CD4-positive, alpha-beta T cell treated with Interleukin-2 at 100 ng/mL for 4 hours (primary cell): ENCODE measurements at regions not wholly inside any gene's neighbourhood (a gene's known extent, or its start where the extent isn't known, plus 50 kb on each side); places are given as distances from the start of the nearest gene placed in this dataset.
"Not testable (repeated sequence)": the region's sequence is repeated elsewhere in the genome, so short reads cannot be mapped to it uniquely, and the experiment has no call there.

ENCODE experiments used
- DNase-seq: peaks from one replicate; pipeline ENCODE4 v3.0.0-alpha.2; 2020; ENCODE audit warnings: low spot score

DNA sequence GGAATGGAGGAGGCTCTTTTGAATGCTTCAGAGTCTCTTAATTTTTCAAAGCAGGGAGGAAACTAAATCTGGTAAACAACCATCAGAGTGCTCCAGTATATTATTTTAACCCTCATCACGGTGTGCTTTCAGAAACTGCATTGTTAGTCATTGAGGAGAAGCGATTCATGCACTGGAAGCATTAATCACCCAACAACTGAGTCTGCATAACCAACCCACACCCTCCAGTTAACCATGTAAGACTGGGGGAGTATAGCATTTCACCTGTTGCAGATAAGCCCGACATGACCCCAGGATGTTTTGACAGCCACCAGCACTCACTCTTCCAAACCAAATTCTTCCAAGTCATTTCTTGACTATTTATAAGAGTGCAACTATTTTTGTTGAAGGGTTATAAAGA, 257.6 kb downstream of the GATA3 start:
- no peak for DNase-seq

DNA sequence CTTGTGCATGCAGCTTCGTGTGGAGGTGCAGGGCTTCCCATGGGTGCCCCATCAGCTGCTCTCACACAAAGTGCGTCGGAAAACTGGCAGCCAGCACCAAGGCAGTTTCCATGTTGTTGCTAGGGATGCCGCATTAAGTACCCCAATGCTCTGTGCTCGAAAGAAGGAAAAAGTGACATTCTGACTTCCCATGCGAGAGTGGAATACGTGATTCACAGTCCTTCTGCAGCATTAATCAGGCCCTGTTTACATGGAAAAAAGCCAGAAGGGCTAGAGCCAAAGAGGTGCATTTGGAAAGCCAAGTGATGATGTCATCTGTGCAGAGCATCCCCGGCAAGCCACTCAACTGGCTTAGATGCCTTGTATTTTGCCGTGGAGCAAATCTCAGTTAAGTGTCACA, 258.3 kb downstream of the GATA3 start:
- no peak for DNase-seq

DNA sequence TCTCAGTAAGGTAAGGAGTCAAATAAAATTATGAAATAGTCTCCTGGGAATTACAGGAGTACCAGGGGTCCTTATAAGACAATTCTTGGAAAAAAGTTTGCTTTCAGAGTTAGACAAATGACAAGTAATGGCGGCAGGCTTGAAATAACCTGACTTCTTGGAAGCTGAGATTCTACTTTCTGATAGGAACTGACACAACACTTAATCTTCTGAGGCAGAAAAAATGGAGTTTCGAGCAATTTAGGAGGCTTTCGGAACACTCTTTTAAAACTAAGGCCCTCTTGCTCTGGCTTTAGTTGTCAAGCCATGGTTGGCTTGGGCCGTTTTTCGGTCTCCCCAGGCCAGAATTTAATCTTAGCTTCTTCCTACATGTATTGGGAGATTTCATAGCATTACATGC, 260.0 kb downstream of the GATA3 start:
- DNase-seq: no peak

DNA sequence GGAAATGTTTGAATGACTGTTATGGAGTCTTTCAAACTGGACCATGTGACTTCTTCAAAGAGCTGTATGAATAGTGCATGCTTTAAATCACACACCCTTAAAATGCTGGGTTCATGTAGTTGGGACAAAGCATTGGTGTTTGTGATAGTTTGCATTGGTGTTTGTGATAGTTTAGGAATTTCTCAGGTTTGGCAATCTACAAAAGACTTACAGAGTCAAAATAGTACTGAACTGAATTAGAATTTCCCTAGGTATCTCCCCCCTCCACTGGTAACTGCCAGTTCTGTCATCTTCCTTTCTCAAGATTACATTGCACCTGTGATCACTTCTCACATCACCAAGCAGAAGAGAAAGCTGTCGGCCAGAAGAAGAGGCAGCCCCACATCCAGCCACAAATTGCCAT, 261.1 kb downstream of the GATA3 start:
- no peak for DNase-seq

DNA sequence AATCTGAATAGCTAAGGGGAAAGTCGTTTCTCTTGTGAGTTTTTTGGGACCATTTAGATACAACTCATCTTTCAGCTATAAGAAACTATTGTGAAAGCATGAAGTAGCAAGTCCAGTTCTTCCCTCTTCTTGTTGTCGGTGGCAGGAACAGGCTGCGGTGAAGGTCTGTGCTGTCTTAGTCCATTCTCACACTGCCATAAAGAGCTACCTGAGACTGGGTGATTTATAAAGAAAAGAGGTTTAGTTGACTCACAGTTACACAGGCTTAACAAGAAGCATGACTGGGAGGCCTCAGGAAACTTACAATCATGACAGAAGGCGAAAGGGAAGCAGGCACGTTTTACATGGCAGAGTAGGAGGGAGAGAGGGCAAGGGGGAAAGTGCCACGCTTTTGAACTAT, 261.8 kb downstream of the GATA3 start:
- DNase-seq: no peak

DNA sequence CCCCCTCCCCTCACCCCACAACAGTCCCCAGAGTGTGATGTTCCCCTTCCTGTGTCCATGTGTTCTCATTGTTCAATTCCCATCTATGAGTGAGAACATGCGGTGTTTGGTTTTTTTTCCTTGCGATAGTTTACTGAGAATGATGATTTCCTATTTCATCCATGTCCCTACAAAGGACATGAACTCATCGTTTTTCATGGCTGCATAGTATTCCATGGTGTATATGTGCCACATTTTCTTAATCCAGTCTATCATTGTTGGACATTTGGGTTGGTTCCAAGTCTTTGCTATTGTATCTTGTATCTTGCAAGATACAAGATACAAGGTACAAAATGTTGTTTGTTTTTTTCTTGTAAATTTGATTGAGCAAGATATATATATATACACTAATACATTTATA, 263.9 kb downstream of the GATA3 start:
- DNase-seq: not testable (repeated sequence)

DNA sequence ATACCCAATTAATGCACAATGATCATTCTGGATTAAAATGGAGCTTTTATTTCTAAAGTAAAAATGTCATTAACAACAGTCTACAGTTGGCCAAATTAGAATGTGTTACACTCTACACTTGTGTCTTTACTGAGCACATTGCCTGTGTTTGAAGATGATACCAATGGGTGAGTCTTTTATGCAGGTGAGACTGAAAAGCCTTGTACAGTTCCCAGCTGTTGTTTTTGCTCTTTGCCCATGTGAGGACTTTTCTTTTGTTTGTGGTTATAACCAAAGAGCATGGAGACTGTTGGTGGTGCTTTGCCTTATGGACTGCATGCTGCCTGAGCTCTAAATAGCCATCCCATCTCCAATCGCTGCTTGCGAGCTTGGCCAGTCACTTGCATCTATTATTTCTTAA, 264.5 kb downstream of the GATA3 start:
- DNase-seq: no peak

DNA sequence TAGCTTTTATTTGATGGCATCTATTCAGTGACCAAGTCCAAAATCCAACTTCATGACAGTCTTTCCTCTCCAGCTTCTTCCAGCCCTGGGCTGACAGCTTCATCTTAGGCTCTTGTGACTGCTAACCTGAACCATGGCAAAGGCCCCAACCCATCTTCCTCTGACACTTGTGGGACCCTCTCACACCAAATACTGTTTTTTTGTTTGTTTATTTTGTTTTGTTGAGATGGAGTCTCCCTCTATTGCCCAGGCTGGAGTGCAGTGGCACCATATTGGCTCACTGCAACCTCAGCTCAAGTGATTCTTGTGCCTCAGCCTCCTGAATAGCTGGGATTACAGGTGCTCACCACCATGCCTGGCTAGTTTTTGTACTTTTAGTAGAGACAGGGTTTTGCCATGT, 265.2 kb downstream of the GATA3 start:
- no peak for DNase-seq

DNA sequence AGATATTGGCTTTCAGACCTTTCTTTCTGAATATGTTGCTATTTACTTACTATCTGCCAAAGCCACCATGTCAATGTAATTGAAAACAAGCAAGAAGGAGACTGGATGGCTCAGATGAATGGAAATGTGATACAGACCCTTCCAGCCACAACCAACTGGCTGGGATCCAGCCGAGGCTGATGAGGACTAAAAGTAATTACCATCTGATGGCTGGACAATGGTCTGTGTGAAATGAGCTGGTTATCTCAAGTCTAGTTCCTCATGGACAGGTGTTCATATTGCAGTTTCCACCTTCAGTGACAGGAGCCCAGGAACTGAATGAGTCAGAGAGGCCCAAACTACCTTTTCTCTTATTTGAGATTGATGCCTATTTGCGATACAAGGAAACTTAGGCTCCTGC, 267.5 kb downstream of the GATA3 start:
- DNase-seq: no peak

DNA sequence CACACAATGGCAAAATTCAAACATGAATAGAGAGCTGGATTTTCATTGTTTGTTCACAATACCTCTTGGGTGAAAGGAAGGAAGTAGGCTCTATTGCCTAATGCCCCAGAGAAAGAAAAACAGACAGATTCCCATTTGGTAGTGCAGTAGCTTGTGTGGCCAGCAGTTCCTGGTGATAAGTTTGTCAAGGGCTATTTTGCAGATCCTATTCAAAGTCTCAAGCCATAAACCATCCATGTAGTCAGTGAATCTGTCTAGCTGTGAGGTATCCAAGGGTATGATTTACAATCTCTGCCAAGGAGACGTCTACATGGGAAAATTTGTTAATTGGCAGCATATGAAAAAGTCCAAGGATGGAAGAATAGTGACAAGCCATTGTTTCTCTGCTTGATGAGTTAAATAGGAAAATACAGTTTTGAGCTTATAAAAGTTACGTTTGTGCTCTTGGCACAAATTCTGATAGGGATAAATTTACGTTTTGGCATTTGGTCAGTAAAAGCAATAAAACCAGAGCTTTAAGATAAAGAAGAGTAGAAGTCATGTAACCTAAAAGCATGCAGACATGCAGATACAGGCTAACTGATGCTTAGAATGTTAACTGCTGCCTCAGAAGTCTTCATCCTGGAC, 269.1 kb downstream of the GATA3 start:
- no peak for DNase-seq

DNA sequence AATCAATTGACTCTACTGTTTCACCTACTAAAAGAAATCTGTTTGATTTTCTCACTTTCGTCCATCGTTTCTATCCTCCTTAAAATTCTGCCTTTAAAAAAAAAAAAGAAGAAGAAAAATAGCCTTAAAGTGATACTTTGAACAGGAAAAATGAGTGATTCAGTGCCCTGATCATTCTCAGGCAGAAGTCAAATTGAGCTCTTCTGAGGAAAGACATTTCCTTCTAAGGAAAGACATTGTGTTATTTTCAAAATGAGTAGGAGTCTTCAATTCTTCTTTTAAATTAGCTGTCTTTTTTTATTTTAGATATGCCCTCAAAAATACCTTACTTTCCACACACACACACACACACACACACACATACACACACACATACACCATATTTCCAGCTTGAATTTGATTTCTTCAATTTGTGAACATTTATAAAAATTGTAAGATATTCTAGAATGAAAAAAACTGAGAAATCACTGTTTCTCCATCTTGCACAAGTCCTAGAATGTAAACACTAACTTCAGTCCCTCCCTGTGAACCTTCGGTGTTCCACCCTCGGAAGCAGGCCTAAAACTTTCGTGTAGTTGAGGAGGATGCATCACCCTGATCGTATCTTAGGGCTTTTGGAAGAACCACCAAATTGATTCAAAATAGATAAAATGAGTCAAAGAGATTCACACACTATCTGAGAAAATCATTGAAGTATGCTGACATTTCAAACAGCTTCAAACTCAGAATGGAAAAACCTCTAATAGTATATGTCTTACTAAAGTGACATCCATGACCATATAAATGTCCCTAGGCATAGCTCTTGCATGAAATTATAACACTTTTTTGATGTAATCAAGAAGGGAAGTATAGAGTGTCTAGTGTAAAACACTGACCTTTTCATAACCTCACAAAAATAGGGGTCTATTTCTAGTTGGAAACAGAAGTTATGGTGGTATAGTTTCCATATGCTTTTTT, 270.8 kb downstream of the GATA3 start:
- DNase-seq: peak; percentile 42

DNA sequence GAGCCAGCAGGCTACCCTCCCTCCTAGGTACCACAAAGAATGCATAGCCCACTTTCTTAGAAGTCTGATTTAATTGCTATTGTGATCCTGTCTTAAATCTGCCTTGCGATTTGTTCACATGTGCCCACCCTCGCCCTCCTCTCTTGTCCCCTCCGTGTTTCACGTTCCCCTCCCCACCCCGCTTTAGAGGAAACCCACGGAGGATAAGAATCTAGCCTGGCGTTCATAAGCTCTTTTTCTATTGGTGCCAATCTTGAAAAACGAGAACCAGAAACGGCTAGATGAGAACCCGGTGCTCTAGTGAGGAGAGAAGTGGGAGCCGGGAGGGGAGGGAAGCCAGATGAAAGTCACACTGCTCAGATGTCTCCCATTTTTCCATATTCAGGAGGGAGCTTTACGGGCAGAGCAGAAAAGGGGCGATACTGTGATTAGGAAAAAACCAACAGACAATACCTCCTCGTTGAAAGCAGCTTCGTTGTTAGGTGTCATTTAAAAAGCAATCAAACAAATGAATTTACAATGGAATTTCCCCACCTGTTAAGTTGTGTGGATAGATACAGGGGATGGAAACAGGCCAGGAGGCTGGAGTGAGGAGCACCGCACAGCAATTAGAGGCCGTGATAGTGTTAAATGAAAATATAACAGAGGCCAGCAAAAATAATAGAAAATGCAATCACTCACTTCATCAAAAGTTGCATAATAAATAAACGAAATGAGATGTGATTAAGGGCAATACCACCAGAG, 272.1 kb downstream of the GATA3 start:
- peak; percentile 16 for DNase-seq

DNA sequence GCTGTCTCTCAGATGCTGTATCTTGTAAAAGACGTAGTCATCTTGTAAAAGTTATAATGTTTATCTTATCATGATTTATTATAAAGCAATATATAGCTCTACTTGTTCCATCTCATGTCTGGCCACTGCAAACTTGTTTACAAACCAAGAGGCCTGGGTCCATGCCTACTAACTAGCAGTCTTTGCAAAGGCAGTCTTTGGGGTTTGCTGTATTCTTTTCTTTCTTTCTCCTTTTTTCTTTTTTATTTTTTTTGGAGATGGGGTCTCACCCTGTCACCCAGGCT, 272.6 kb downstream of the GATA3 start:
- no peak for DNase-seq

DNA sequence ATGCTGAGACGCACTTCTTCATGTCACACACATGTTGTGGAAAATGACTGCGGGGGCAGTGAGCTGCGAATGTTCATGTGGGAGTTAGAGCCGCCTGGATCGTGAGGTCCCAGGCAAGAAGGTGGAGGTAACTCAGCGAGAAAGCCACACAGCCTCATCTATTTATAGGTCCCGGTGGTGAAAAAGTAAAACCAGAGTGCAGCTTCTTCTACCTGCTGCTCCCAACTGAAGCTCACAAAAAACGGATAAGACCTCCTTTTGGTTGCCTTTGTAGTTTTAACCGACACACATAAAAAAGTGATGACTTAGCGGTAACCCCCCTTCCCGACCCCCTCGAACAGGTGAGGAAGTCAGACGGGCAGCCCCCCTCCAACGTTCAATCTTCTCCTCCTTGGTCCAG, 276.9 kb downstream of the GATA3 start:
- peak; percentile 45 for DNase-seq

DNA sequence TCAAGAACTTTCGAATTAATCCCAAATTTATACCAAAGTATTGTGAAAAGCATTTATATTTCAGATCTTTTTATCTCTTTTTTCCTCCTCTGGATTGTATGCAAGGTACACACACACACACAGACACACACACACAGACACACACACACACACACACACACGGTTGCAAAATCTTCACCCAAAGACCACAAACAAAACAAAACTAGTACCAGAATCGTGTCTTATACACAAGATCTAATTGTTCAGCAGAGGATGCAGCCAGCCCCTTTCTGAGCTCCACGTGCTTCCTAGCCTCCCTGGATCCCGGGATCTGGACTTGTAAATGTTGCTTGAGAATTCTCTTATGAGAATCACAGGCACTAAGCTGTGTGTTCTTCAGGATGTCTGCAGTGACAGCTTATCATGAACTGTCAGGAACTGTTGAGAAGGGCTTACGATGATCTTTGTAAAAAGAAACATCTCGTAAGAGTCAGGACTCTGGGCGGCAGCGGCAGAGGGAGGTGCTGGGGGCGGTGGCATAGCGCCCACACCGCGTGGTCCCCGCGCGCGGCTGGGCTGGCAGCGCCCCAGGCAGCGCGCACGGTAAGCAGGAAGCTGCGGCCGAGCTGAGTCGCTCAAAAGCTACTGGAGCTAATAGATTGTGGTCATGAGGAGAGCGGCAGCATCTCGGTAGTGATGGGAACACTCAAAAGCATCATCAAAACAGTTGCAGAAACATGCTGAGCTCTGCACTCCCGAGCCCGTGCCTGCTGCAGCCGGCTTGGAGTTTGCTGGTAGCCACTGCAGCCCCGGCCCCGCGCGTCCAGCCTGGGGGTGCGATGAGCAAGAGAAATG, 277.6 kb downstream of the GATA3 start:
- DNase-seq: peak; percentile 95

DNA sequence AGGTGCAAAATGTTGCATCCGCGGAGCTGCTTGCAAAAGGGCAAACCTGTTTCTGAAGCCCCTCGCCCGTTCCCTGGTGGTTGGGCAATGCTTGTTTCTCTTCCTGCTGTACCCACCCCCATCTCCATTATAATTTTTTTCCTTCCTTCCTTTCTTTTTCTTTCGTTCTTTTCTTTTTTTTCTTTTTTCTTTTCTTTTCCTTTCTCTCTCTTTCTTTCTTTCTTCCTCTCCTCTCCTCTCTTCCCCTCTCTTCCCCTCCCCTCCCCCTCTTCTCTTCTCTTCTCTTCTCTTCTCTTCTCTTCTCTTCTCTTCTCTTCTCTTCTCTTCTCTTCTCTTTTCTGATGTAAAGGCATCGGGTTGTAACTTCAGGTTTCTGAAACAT, 278.2 kb downstream of the GATA3 start:
- DNase-seq: no peak

DNA sequence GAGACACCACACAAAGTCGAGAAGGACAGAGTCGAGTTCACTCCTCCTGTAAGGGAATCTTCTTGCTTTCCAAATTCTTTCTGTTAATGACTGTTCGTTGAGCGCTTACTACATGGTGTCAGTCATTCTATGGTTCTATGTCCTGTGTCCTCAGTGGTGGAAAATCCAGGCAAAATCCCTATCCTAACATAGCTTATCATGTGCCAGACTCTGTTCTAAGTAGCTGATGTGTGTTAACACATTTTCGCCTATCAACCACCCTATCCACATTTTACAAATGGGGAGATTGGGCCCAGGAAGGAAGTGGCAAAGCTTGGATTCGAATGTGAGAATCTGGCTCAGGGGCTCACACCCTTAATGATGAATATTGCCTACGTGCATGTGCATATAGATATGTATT, 280.1 kb downstream of the GATA3 start:
- no peak for DNase-seq

DNA sequence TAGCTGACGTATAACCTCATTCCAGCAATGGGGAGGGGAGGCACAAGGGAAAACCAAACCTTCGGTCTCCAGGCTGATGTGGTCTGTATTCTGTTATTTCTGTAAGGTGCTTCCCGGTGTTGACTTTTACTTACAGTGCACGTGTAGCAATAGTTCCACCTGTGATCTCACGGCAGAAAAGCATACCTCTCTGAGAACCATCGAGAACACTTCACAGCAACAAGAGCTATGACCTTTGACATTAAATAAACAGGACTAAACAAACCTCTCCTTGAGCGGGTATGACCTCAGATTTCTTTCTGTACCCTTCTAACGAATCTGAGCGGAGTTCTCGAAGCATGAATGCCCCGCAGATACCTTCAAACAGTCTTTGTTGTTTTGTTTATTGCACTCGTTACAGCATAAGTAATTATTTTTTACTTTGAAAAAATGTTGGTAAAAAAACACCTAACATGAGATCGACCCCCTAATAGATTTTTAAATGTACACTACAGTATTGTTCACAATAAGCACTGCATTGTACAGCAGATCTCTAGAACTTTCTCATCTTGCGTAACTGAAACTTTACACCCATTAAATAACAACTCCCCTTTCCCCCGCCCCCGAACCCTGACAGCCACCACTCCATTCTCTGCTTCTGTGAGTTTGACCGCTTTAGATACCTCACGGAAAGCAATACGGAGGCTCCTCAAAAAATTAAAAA, 282.3 kb downstream of the GATA3 start:
- no peak for DNase-seq

DNA sequence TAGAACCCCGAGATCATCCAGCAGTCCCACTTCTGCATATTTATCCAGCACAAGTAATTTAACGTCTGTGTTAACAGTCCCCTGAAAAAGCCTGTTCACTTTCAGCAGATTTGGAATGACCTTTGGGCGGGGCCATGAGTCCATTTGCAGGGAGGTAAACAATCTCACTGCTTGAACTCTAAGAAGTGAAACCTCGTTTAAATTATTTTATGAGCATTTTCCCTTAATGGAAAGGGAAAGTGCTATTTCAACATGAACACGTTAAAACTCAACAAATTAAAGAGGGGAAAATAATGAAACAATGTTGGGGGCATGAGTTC, 282.8 kb downstream of the GATA3 start:
- no peak for DNase-seq

DNA sequence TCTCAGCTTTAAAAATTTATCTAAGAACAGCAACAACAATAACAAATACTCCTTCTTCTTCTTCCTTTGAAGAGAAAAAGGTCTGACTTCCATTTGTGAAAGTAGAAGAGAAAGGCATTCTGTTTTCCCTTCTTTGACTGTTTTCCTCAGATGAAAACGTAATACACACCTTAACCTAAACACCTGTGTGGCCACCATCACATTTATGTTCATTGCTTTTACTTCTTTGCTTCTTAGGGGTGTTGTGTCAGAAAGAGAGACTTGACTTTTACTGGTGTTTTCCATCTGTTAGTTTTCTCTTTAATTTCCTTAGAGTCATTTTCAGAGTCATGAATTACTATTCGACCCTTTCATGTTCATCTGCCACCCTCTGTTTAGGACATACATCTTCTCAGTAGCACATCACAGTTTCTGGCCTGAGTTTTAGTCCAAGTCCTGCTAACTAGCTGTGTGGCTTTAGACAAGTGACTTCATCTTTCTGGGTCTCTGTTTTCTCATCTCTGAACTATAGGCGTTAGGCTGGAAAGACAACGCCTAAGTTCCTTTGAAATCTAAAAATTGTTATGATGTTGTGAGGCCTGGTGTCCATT, 283.8 kb downstream of the GATA3 start:
- no peak for DNase-seq

DNA sequence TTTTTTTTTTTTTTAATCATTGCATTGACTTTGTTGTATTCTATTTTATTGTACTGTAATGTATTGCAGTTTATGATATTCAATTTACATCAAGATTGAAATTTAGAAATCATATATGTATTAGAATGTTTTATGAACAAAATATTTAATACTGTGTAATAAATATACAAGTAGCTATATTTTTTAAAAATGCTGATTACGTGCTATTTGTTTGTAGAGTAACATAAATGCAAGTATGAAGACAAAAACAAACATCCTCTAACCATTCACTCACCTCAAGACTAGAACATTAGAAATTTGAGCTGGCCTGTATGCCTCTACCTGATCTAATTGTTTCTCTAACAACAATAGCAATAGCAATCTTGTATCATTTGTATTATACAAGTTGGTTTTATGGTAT, 290.3 kb downstream of the GATA3 start:
- DNase-seq: no peak
